ENCODE measurements at regions not wholly inside any gene's neighbourhood (a gene's known extent, or its start where the extent isn't known, plus 50 kb on each side); places are given as distances from the start of the nearest gene placed in this dataset.

DNA sequence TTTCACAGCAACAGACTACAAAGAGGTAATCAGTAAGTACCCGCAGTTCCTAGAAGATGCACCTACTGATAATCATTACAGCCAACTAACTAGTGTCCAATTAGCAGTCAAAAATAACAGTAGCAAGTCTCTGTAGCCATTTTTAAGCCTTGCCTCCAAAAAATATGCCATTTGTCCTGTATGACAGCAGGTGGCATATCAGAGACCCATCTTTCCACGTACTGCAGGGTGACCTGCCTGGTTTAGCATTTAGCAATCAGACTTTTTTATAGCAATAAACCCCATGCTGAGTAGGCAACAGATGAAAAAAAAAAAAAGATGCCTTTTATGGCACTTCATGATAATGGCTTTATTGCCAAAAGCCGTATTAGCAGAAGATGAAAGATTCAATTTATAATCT lies 155.3 kb upstream of the LSM14A start:
- H3K27ac ChIP-seq (ENCODE audit: low read depth, low read length) = no peak overlapping the region
- no peaks in the 10 kb centered on the region for H3F3A ChIP-seq (ENCODE audit: control insufficient read depth, insufficient read depth)
- H3K4me2 ChIP-seq (ENCODE audit: low read length) = no peak overlapping the region
- no peaks in the 10 kb centered on the region for H4K20me1 ChIP-seq (ENCODE audit: control insufficient read depth, insufficient read depth, low read depth, low read length)
- 0 out of 2 replicates have a peak, but pooled peaks cover 3% of the 10 kb centered on the region for H3K27me3 ChIP-seq (ENCODE audit: control insufficient read depth, low read length)
- H3K9me3 ChIP-seq (ENCODE audit: control insufficient read depth, insufficient read depth, low read length) = no peaks in the 10 kb centered on the region
- H3K4me3 ChIP-seq (ENCODE audit: low read length) = no peak overlapping the region
- H3K79me2 ChIP-seq (ENCODE audit: control insufficient read depth, low read length) = no peaks in the 10 kb centered on the region
- H3K36me3 ChIP-seq (ENCODE audit: control insufficient read depth, low read length) = no peaks in the 10 kb centered on the region
- TF ChIP-seq, protein P1, sequence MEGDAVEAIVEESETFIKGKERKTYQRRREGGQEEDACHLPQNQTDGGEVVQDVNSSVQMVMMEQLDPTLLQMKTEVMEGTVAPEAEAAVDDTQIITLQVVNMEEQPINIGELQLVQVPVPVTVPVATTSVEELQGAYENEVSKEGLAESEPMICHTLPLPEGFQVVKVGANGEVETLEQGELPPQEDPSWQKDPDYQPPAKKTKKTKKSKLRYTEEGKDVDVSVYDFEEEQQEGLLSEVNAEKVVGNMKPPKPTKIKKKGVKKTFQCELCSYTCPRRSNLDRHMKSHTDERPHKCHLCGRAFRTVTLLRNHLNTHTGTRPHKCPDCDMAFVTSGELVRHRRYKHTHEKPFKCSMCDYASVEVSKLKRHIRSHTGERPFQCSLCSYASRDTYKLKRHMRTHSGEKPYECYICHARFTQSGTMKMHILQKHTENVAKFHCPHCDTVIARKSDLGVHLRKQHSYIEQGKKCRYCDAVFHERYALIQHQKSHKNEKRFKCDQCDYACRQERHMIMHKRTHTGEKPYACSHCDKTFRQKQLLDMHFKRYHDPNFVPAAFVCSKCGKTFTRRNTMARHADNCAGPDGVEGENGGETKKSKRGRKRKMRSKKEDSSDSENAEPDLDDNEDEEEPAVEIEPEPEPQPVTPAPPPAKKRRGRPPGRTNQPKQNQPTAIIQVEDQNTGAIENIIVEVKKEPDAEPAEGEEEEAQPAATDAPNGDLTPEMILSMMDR (IDR thresholded peaks at IDR 0.05; ENCODE audit: low read depth, low read length, poor library complexity, severe bottlenecking) = no peak
- no peak for TF ChIP-seq EZH2phosphoT487 (IDR thresholded peaks at IDR 0.05; ENCODE audit: borderline replicate concordance, low read length)
- no peaks in the 10 kb centered on the region for H3K4me1 ChIP-seq (ENCODE audit: control insufficient read depth, low read length)
- H3K9me2 ChIP-seq (replicated peaks; ENCODE audit: control insufficient read depth, low read length) = no peaks in the 10 kb centered on the region

DNA sequence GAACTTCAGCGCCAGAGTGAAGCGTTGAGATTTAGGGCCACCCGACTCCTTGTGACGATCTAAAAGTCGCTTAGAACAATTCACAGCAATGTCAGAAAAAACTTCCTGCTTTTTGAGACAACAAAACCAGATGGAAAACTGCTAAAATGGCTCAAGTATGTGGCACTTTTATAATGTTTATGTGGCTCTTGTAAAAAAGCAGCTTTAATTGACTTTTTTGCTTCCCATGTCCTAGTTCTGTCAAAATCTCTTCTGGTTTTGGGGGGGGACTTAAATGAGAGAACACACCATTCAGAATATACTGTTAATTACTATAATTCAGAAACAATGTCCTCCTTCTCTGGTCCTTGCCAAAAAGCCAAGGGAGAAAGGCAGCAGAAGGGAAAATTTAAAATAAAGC lies 154.7 kb upstream of the LSM14A start:
- H3K79me2 ChIP-seq (ENCODE audit: control insufficient read depth, low read length) = no peaks in the 10 kb centered on the region
- H3K4me1 ChIP-seq (ENCODE audit: control insufficient read depth, low read length) = no peaks in the 10 kb centered on the region
- H3K9me3 ChIP-seq (ENCODE audit: control insufficient read depth, insufficient read depth, low read length) = no peaks in the 10 kb centered on the region
- 0 out of 2 replicates have a peak, but pooled peaks cover 3% of the 10 kb centered on the region for H3K27me3 ChIP-seq (ENCODE audit: control insufficient read depth, low read length)
- H3F3A ChIP-seq (ENCODE audit: control insufficient read depth, insufficient read depth) = no peaks in the 10 kb centered on the region
- no peaks in the 10 kb centered on the region for H3K36me3 ChIP-seq (ENCODE audit: control insufficient read depth, low read length)
- no peaks in the 10 kb centered on the region for H3K9me2 ChIP-seq (replicated peaks; ENCODE audit: control insufficient read depth, low read length)
- no peak overlapping the region for H3K4me2 ChIP-seq (ENCODE audit: low read length)
- H3K4me3 ChIP-seq (ENCODE audit: low read length) = no peak overlapping the region
- TF ChIP-seq, protein P1 (IDR thresholded peaks at IDR 0.05; ENCODE audit: low read depth, low read length, poor library complexity, severe bottlenecking) = no peak
- no peak for TF ChIP-seq EZH2phosphoT487 (IDR thresholded peaks at IDR 0.05; ENCODE audit: borderline replicate concordance, low read length)
- H4K20me1 ChIP-seq (ENCODE audit: control insufficient read depth, insufficient read depth, low read depth, low read length) = no peaks in the 10 kb centered on the region
- H3K27ac ChIP-seq (ENCODE audit: low read depth, low read length) = no peak overlapping the region

DNA sequence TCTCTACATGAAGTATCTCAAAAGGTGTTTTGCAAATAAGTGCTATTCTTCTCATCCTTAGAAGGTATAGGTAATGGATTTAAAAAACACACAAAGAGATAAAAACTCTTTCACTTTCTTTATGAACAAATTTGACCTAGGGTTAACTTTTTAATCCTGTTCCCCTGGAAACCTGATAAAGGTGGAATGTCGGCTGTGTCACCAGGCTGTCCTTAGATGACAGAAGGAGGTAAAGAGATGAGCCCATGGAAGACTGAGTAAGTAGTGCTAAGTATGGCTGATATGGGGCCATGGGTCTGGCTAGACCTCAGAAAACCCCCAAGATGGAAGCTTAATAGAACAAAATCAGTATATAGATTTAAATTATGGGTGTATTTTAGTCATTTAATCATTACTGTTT lies 153.8 kb upstream of the LSM14A start:
- Histone ChIP-seq H4K20me1 (ENCODE audit: control insufficient read depth, insufficient read depth, low read depth, low read length) (no peaks in the 10 kb centered on the region), H3K79me2 (ENCODE audit: control insufficient read depth, low read length) (no peaks in the 10 kb centered on the region), H3K9me3 (ENCODE audit: control insufficient read depth, insufficient read depth, low read length) (no peaks in the 10 kb centered on the region), H3K4me3 (ENCODE audit: low read length) (no peak overlapping the region), H3K36me3 (ENCODE audit: control insufficient read depth, low read length) (no peaks in the 10 kb centered on the region), H3K4me2 (ENCODE audit: low read length) (no peak overlapping the region), H3K9me2 (replicated peaks; ENCODE audit: control insufficient read depth, low read length) (no peaks in the 10 kb centered on the region), H3F3A (ENCODE audit: control insufficient read depth, insufficient read depth) (no peaks in the 10 kb centered on the region), H3K27me3 (ENCODE audit: control insufficient read depth, low read length) (0 out of 2 replicates have a peak, but pooled peaks cover 3% of the 10 kb centered on the region), H3K4me1 (ENCODE audit: control insufficient read depth, low read length) (no peaks in the 10 kb centered on the region), H3K27ac (ENCODE audit: low read depth, low read length) (no peak overlapping the region)
- TF ChIP-seq, protein P1 (IDR thresholded peaks at IDR 0.05; ENCODE audit: low read depth, low read length, poor library complexity, severe bottlenecking) = no peak
- no peak for TF ChIP-seq EZH2phosphoT487 (IDR thresholded peaks at IDR 0.05; ENCODE audit: borderline replicate concordance, low read length)
